Prostate gland (tissue), 2 donors: ENCODE measurements at regions not wholly inside any gene's neighbourhood (a gene's known extent, or its start where the extent isn't known, plus 50 kb on each side); places are given as distances from the start of the nearest gene placed in this dataset.
A peak's percentile ranks its signal among the peaks of the same experiment; 100 is the strongest.
"Not testable (repeated sequence)": the region's sequence is repeated elsewhere in the genome, so short reads cannot be mapped to it uniquely, and the experiment has no call there.

ENCODE experiments used
- DNase-seq: peaks from one replicate; pipeline ENCODE4 v3.0.0-alpha.2; 2019; ENCODE audit warnings: low spot score
- H3K27ac ChIP-seq, 2 donors: fragments of 200-600 bp; sonication (generic); 2 replicates each; pipeline ENCODE4 v1.5.1; 2017 to 2019
- H3K27me3 ChIP-seq: fragments of 200-600 bp; sonication (generic); replicated peaks from 2 replicates; pipeline ENCODE4 v1.5.1; 2019; ENCODE audit not compliant: insufficient read depth
- H3K36me3 ChIP-seq, 2 donors: fragments of 200-600 bp; sonication (generic); 1 replicate in 1 of 2; 2 replicates in 1 of 2; pipeline versions ENCODE4 v1.5.1 to v1.8.1; 2017 to 2019
- H3K4me1 ChIP-seq: fragments of 200-600 bp; sonication (generic); replicated peaks from 2 replicates; pipeline ENCODE4 v1.5.1; 2019
- H3K4me3 ChIP-seq, 2 donors: fragments of 200-600 bp; sonication (generic); 2 replicates each; pipeline ENCODE4 v1.5.1; 2017 to 2019
- H3K9me3 ChIP-seq: fragments of 200-600 bp; sonication (generic); 2 replicates; pipeline ENCODE4 v1.5.1; 2017
- POLR2A ChIP-seq: fragments of 450-650 bp; IDR thresholded peaks from one replicate; pipeline ENCODE4 v1.6.1; 2016; ENCODE audit warnings: antibody characterized with exemption, mild to moderate bottlenecking
- POLR2AphosphoS5 ChIP-seq: sonication (generic); formaldehyde crosslinking; IDR thresholded peaks from one replicate; pipeline ENCODE4 v1.6.1; 2017; ENCODE audit warnings: antibody characterized with exemption
- WGBS: methylation state at CpG from one replicate; pipeline ENCODE4 v1.1.5; 2018; 5-methylcytosine and 5-hydroxymethylcytosine counted together
- intact Hi-C: fragments of 100-400 bp; cut with DNase I; formaldehyde crosslinking; loops from one replicate; pipeline ENCODE4 v1.14.2; 2022
- TF ChIP-seq, protein P1 (sequence below), 4 experiments: fragments of 200-600 bp in 2 of 4; fragments of 450-650 bp in 2 of 4; sonication (generic) in 2 of 4; IDR thresholded peaks; 1 replicate in 3 of 4; 2 replicates in 1 of 4; pipeline ENCODE4 v1.5.1; 2016 to 2019; ENCODE audit warnings: antibody characterized with exemption in 4 of 4, mild to moderate bottlenecking in 2 of 4, moderate library complexity in 2 of 4

DNA sequence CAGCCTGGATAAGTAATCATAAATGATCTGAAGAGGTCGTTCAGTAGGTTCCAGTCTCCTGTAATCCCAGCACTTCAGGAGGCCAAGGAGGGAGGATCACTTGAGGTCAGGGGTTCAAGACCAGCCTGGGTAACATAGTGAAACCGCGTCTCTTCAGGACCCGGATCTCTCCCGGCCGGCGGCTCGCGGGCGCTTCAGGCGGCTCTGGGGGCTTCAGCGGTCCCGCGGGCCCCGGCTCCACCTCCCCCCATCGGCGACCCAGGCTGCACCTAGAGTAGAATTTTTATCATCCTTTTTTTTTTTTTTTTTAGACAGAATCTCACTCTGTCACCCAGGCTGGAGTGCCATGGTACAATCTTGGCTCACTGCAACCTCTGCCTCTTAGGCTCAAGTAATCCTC is 95.9 kb downstream of the ABCC12 start:
- no peak overlapping the region for H3K27ac ChIP-seq
- intact Hi-C loops, result no loop called here
- H3K36me3 ChIP-seq, result no peaks in the 10 kb centered on the region
- no peak for DNase-seq
- 97% methylated on average over 17 of the region's 17 CpGs for WGBS
- H3K9me3 ChIP-seq, result no peaks in the 10 kb centered on the region
- no peak overlapping the region for H3K4me3 ChIP-seq
- TF ChIP-seq POLR2A (no peak), POLR2AphosphoS5 (no peak)
- TF ChIP-seq, protein P1, sequence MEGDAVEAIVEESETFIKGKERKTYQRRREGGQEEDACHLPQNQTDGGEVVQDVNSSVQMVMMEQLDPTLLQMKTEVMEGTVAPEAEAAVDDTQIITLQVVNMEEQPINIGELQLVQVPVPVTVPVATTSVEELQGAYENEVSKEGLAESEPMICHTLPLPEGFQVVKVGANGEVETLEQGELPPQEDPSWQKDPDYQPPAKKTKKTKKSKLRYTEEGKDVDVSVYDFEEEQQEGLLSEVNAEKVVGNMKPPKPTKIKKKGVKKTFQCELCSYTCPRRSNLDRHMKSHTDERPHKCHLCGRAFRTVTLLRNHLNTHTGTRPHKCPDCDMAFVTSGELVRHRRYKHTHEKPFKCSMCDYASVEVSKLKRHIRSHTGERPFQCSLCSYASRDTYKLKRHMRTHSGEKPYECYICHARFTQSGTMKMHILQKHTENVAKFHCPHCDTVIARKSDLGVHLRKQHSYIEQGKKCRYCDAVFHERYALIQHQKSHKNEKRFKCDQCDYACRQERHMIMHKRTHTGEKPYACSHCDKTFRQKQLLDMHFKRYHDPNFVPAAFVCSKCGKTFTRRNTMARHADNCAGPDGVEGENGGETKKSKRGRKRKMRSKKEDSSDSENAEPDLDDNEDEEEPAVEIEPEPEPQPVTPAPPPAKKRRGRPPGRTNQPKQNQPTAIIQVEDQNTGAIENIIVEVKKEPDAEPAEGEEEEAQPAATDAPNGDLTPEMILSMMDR (IDR thresholded peaks at IDR 0.05), result no peak
- H3K27me3 ChIP-seq, result no peaks in the 10 kb centered on the region
- no peaks in the 10 kb centered on the region for H3K4me1 ChIP-seq

DNA sequence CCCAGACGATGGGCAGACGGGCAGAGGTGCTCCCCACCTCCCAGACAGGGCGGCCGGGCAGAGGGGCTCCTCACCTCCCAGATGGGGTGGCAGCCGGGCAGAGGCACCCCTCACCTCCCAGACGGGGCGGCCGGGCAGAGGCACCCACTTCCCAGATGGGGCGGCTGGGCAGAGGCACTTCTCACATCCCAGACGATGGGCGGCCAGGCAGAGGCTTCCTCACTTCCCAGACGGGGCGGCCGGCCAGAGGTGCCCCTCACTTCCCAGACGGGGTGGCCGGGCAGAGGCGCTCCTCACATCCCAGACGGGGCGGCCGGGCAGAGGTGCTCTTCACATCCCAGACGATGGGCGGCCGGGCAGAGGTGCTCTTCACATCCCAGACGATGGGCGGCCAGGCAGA is 96.6 kb downstream of the ABCC12 start:
- H3K4me3 ChIP-seq, DNase-seq, H3K27ac ChIP-seq, intact Hi-C loops, H3K9me3 ChIP-seq, H3K4me1 ChIP-seq, H3K36me3 ChIP-seq, H3K27me3 ChIP-seq: not testable (repeated sequence)
- WGBS, result 96% methylated on average over 25 of the region's 25 CpGs

DNA sequence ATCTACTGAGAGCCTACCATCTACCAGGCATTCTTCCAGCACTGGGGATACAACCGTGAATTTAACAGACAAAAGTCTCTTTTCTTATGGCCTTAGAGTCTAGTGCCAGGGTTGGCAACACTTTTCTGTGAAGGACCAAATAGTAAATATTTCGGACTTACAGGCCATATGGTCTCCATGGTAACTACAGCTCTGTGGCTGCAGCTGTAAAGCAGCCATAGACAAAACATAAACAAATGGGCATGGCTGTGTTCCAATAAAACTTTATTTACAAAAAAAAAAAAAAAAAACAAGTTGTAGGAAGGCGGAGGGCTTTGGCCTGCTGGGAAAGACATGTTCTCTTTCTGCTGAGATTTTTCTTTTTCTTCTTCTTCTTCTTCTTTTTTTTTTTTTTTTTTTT is 98.7 kb downstream of the ABCC12 start:
- Histone ChIP-seq H3K27me3 (no peaks in the 10 kb centered on the region), H3K27ac (no peak overlapping the region), H3K9me3 (no peaks in the 10 kb centered on the region), H3K4me1 (no peaks in the 10 kb centered on the region), H3K4me3 (no peak overlapping the region), H3K36me3 (no peaks in the 10 kb centered on the region)
- WGBS, result 69% methylated on average over 3 of the region's 3 CpGs
- intact Hi-C loops, result no loop called here
- DNase-seq, result no peak
- TF ChIP-seq, protein P1 (IDR thresholded peaks at IDR 0.05), result no peak
- TF ChIP-seq POLR2AphosphoS5 (no peak), POLR2A (no peak)

DNA sequence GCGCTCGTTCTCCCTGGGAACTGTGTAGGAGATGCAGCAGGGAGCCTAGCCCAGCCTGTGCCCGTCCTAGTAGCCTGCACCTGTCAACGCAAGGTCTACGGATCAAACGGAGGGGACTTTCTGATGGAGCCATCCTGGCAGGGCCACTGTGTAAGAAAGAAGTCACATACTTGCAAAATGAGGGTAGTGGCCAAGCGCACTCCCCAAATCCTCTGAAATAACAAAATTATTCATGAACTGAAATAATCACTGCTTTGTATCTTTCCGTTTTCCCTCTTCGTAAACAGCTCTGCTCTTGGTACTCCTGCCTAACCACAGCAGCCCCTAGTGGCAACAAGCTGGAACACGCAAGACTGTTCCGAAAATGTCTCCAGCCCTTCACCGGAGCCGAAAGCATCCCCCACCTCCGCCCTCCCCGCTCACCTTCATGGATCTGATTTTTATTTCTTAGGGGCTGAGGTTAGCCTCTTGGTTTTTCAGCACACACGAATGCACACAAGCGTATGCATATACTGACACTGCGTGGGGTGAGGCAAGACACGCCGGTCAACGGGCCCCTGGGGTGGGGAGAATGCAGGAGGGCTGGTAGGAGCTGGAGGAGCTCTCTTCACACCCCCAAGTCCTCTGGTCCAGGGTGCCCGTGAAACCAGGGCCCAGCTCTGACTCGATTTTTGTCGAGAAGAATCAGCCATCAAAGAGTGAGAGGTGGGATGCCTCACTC is 100.8 kb downstream of the ABCC12 start:
- no peaks in the 10 kb centered on the region for H3K4me1 ChIP-seq
- H3K27me3 ChIP-seq, result no peaks in the 10 kb centered on the region
- DNase-seq, result peak; percentile 23
- 31% methylated on average over 24 of the region's 24 CpGs for WGBS
- H3K4me3 ChIP-seq, result no peak overlapping the region
- intact Hi-C loops, result loop anchor here (2.0 kb wide), 1 partner anchor 912 kb away; the partner anchor contains the start of gene NETO2
- H3K27ac ChIP-seq, result no peak overlapping the region
- H3K9me3 ChIP-seq, result no peaks in the 10 kb centered on the region
- TF ChIP-seq, protein P1 (IDR thresholded peaks at IDR 0.05), result peak in 3 of 4 experiments; percentile 40 to 54 (median 50)
- TF ChIP-seq POLR2A (no peak), POLR2AphosphoS5 (no peak)
- no peaks in the 10 kb centered on the region for H3K36me3 ChIP-seq

DNA sequence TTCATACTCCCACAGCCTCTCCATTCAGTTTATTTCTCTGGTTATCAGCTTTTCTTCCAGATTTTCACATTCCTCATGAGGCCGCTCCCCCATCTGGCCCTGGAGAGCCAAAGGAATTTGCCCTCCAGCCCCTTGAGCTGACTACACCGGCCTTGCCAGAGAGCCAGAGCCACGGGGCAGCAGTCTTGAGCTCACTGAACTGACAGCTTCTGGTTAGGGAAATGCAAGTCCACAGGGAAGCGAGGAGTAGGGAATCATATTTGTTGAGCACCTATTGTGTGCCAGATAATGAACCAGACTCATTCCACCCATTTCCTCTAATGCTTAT is 102.4 kb downstream of the ABCC12 start:
- TF ChIP-seq, protein P1 (IDR thresholded peaks at IDR 0.05), result no peak
- TF ChIP-seq POLR2A (no peak), POLR2AphosphoS5 (no peak)
- no peaks in the 10 kb centered on the region for H3K27me3 ChIP-seq
- H3K4me1 ChIP-seq, result no peaks in the 10 kb centered on the region
- 37% methylated on average over 4 of the region's 4 CpGs for WGBS
- DNase-seq, result no peak
- H3K4me3 ChIP-seq, result no peak overlapping the region
- H3K9me3 ChIP-seq, result no peaks in the 10 kb centered on the region
- intact Hi-C loops, result no loop called here
- H3K27ac ChIP-seq, result no peak overlapping the region
- no peaks in the 10 kb centered on the region for H3K36me3 ChIP-seq
